ENCODE measurements at regions not wholly inside any gene's neighbourhood (a gene's known extent, or its start where the extent isn't known, plus 50 kb on each side); places are given as distances from the start of the nearest gene placed in this dataset.
"Not testable (repeated sequence)": the region's sequence is repeated elsewhere in the genome, so short reads cannot be mapped to it uniquely, and the experiment has no call there.

DNA sequence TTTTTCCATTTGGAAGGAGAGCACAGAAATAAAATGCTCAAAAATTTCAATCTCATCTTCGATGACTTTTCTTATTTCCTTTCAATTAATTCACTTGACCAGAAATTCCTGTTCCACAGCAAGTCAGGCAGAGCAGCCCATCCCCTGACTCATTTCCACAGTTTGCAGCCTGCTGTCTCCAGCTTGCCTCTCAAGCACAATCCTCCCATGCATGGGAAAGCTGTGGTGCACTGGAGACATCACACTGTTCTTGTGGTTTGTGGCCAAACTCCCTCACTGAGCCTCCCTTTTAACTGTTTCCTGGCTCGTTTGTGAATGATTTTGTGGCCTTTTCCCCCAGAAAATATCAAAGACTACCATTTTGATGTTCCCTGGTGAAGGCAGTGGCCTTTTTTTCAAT is 114.0 kb upstream of the ENPEP start:
- DNase-seq (ENCODE audit: low read depth) = peak; percentile 54

GRCh38 chr4:110359076-110359475 is 116.9 kb upstream of the ENPEP start:
- DNase-seq (ENCODE audit: low read depth) = no peak

- no peak for DNase-seq (ENCODE audit: low read depth)
These were observed 118.4 kb upstream of the ENPEP start for GRCh38 chr4:110357521-110357920.

DNA sequence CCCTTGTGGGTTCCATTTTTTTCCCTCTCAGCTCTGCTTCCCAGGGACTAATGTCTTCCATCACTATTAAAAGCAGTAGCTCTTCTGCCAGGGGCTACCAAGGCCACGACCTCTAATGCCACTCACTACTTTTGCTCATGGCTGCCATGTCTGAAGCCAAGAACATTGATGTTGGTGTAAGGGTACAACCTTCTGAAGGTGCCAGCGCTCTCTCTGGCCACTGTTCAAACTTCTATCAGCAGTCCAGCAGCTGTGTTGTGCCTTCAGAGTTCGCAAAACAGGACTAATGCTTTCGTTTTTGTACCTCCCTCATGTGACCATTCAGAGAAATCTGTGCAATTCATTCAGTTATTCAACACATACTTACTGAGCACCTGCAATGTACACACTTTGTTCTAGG is 121.5 kb upstream of the ENPEP start:
- DNase-seq (ENCODE audit: low read depth) = no peak

GRCh38 chr4:110352670-110353442 is 123.1 kb upstream of the ENPEP start:
- DNase-seq (ENCODE audit: low read depth) = no peak

DNA sequence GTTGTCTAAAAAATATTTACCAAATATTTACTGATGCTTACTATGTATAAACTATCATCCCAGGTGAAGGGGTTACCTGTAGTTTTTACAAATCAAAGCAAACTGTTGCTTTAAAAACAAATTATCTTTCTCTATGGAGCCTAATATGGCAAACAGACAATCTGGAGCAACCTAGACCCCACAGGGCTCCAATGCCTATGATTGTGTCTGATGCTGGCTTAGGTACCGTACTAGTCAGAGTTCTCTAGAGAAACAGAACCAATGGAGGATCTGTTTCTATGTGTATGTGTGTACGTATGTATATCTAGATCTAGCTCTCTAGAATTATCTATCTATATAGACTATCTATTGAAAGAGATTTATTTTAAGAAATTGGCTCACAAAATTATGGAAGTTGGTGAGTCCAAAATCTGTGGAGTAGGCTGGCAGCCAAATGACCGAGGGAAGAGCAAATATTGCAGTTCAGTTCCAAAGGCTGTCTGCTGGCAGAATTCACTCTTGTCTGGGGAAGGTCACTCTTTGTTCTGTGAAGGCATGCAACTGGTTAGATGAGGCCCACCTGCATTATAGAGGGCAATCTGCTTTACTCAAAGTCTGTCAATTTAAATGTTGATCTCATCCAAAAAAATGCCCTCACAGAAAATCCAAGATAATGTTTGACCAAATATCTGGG is 127.1 kb upstream of the ENPEP start:
- DNase-seq (ENCODE audit: low read depth) = no peak

DNA sequence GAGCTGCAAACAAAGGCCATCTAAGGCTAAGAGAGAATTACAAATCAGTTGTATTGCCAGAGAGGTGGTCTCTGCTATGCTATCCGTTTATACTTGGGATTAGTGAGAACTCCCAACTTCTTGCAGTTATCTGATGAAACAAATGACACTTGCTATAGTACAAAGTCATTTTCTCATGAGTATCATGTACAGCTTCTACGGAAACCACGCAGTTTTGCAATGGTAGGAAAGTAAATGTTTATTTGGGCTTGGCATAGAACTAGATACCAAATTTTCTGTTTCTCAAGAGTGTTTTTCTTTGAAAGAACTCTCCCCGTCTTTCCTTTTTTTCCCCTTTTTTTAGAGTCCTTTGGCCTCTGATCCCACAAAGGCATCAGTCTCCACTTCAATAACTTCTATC is 128.2 kb upstream of the ENPEP start:
- no peak for DNase-seq (ENCODE audit: low read depth)

- DNase-seq (ENCODE audit: low read depth) = peak; percentile 10
These were observed 131.8 kb upstream of the ENPEP start for GRCh38 chr4:110344165-110344564.

GRCh38 chr4:110343534-110343933 is 132.4 kb upstream of the ENPEP start:
- DNase-seq (ENCODE audit: low read depth) = no peak

GRCh38 chr4:110341118-110341517 is 134.8 kb upstream of the ENPEP start:
- DNase-seq (ENCODE audit: low read depth) = peak; percentile 5

- no peak for DNase-seq (ENCODE audit: low read depth)
These were observed 137.0 kb upstream of the ELOVL6 start for GRCh38 chr4:110335399-110335798.

GRCh38 chr4:110332483-110332882 is 134.1 kb upstream of the ELOVL6 start:
- DNase-seq (ENCODE audit: low read depth) = no peak

DNA sequence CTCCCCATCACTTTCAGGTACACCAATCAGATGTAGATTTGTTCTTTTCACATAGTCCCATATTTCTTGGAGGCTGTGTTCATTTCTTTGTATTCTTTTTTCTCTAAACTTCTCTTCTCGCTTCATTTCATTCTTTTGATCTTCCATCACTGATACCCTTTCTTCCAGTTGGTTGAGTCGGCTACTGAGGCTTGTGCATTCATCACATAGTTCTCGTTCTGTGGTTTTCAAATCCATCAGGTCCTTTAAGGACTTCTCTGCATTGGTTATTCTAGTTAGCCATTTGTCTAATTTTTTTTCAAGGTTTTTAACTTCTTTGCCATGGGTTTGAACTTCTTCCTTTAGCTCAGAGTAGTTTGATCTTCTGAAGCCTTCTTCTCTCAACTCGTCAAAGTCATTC is 128.0 kb upstream of the ELOVL6 start:
- DNase-seq (ENCODE audit: low read depth) = not testable (repeated sequence)

GRCh38 chr4:110310795-110311194 is 112.4 kb upstream of the ELOVL6 start:
- no peak for DNase-seq (ENCODE audit: low read depth)

DNA sequence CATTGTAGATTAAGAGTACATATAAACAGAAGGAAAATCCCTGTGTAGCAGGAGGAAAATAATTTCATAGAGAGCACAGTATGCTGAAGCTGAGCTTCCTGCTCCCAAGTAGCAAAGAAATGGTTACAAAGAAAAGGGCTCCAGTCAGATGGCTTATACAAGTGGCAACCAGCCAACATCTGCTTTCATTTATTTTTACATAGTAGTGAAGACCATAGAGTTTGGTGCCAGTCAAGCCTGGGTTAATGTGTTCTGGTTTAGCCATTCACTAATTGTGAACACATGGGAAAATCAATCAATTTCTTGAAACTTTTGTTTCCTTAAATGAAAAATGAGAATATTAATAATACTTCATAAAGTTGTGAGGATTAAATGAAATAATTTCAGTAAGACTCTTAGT is 111.3 kb upstream of the ELOVL6 start:
- no peak for DNase-seq (ENCODE audit: low read depth)

GRCh38 chr4:110306303-110306702 is 107.9 kb upstream of the ELOVL6 start:
- no peak for DNase-seq (ENCODE audit: low read depth)

DNA sequence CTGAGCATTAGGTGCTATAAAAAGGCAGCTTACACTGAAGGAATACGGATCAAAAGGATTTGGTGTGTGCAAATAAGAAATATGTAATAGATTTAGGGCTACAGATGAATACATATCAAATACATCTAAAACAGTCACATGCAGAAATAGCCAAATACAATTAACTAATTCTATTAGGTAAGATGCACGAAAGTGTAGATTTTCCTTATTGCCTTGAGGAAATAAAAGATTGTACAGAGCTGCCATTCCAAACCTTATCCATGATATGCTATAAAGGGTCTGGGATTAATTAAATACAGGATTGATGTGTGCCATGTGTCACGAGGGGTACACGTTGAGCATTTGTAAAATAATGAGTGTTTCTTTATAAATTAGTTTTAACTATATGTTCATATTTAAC is 107.0 kb upstream of the ELOVL6 start:
- no peak for DNase-seq (ENCODE audit: low read depth)

DNA sequence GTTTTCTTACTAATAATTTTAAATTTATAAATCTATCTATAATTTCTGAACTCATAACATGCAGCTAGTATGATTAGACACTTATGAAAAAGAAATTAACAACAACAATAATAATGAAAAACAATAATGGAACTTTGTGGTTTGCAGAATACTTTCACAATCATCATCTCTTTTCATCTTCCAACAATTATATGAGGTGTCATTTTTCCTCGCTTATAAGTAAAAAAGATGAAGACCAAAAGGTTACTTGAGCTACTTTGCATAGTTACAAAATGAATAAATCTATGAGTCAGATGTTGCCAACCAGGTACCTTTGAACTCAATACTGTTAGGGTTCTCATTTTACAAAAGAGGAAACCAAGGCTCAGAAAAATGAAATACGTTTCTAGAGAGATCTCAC is 98.5 kb upstream of the ELOVL6 start:
- no peak for DNase-seq (ENCODE audit: low read depth)

DNA sequence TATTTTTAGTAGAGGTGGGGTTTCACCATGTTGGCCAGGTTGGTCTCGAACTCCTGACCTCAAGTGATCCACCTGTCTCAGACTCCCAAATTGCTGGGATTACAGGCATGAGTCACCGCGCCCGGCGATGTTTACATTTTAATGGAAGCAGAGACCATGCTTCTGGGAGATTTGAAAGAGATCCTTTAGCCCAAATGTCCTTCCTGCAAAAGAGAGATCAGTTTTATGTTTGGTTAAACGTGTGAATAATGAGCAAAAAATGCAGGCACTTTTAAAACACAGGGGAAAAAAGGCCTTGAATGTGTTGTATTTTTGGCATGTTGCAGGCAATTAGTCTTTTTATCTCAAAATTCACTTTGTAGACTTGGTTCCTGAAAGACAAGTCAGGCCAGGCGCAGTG is 95.8 kb upstream of the ELOVL6 start:
- no peak for DNase-seq (ENCODE audit: low read depth)

DNA sequence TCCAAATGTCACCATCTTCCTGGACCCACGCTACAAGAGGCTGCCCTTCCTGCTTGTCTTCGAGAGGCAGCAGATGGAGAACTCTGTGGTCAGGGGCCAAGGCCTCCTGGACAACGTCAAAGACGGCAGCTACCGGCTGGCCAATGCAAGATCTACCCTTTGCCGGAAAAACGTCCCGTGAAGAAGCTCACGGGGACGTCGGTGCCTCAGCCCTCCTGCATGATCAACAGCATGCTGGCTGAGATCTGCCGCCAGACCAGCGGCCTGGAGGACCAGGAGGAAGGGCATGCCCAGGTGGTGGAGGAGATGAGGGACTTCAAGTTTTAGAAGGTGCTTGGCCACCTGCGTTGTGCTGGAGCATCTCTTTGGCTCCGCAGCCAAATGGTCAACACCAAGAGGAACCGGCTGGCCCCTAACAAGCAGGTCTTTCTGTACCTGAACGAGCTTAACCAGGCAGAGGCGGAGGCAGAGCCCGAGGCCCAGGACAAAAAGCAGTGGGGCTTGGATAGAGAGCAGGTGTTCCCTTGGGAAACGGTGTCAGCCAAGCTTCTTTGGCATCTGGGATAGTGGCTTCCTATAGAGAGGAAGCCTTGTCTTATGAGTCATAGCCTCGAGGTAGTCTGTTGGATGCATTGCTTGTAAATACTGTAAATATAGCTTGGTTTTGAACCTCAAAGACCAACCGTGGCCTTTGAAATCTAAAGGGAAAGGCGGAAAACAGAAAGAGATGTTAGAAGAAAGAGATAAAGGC is 94.8 kb upstream of the ELOVL6 start:
- DNase-seq (ENCODE audit: low read depth) = peak; percentile 14

- no peak for DNase-seq (ENCODE audit: low read depth)
These were observed 92.1 kb upstream of the ELOVL6 start for GRCh38 chr4:110290511-110290910.

- no peak for DNase-seq (ENCODE audit: low read depth)
These were observed 91.2 kb upstream of the ELOVL6 start for GRCh38 chr4:110289601-110290100.

- peak; percentile 67 for DNase-seq (ENCODE audit: low read depth)
These were observed 88.7 kb upstream of the ELOVL6 start for GRCh38 chr4:110287130-110287529.

All from ELR (cell line).